PC-9 (cell line): ENCODE measurements at regions not wholly inside any gene's neighbourhood (a gene's known extent, or its start where the extent isn't known, plus 50 kb on each side); places are given as distances from the start of the nearest gene placed in this dataset.

Experiments used
- BruUV-seq: library from RNA; stranded (reverse); fragments of 400-500 nt; replicated peaks from 2 replicates; lab custom pipeline; 2021; lab: Mats Ljungman, UMichigan
- CTCF ChIA-PET: fragments of 300-600 bp; sonication (Branson Sonifier 250); formaldehyde crosslinking; loops from one replicate; lab custom pipeline; 2022; ENCODE audit warnings: antibody characterized with exemption; lab: Charles Lee
- POLR2A ChIA-PET: fragments of 300-600 bp; sonication (Branson Sonifier 250); formaldehyde crosslinking; loops from one replicate; lab custom pipeline; 2022; ENCODE audit warnings: antibody characterized with exemption; ENCODE audit not compliant: unreplicated experiment; lab: Charles Lee
- DNase-seq, 2 experiments: peaks; one replicate each; pipeline versions ENCODE4 v3.0.0 to v3.0.0-alpha.2; 2015 to 2022; ENCODE audit warnings: mixed read lengths in 1 of 2
- H2AFZ ChIP-seq: fragments of 200-600 bp; sonication (generic); 2 replicates; pipeline ENCODE4 v1.8.1; 2017; ENCODE audit warnings: antibody characterized with exemption
- H3F3A ChIP-seq: fragments of 200-600 bp; sonication (generic); 2 replicates; pipeline ENCODE4 v1.8.1; 2017; ENCODE audit warnings: antibody characterized with exemption, mild to moderate bottlenecking, low read depth; ENCODE audit not compliant: insufficient read depth
- H3K27ac ChIP-seq: fragments of 200-600 bp; sonication (generic); 2 replicates; pipeline ENCODE4 v1.6.1; 2016; ENCODE audit warnings: mixed run types
- H3K27me3 ChIP-seq: fragments of 200-600 bp; sonication (generic); 2 replicates; pipeline ENCODE4 v1.6.1; 2016; ENCODE audit warnings: low read depth, mixed run types; ENCODE audit not compliant: insufficient read depth
- H3K36me3 ChIP-seq: fragments of 200-600 bp; sonication (generic); 2 replicates; pipeline ENCODE4 v1.6.1; 2016; ENCODE audit warnings: low read depth, mixed run types
- H3K4me1 ChIP-seq: fragments of 200-600 bp; sonication (generic); replicated peaks from 2 replicates; pipeline ENCODE4 v1.6.1; 2016; ENCODE audit warnings: mixed run types; ENCODE audit not compliant: insufficient read depth
- H3K4me2 ChIP-seq: fragments of 200-600 bp; sonication (generic); 2 replicates; pipeline ENCODE4 v1.6.1; 2017; ENCODE audit warnings: mixed run types
- H3K4me3 ChIP-seq: fragments of 200-600 bp; sonication (generic); 2 replicates; pipeline ENCODE4 v1.6.1; 2016; ENCODE audit warnings: mixed run types
- H3K79me2 ChIP-seq: fragments of 200-600 bp; sonication (generic); 2 replicates; pipeline ENCODE4 v1.6.1; 2017; ENCODE audit warnings: low read depth, mixed run types
- H3K9me2 ChIP-seq: fragments of 200-600 bp; sonication (generic); 2 replicates; pipeline ENCODE4 v1.8.1; 2017; ENCODE audit warnings: mild to moderate bottlenecking; ENCODE audit not compliant: insufficient read depth
- H3K9me3 ChIP-seq: fragments of 200-600 bp; sonication (generic); 2 replicates; pipeline ENCODE4 v1.8.1; 2016; ENCODE audit warnings: low read depth; ENCODE audit not compliant: insufficient read depth
- H4K20me1 ChIP-seq: fragments of 200-600 bp; sonication (generic); 2 replicates; pipeline ENCODE4 v1.8.1; 2017; ENCODE audit not compliant: insufficient read depth
- EZH2 ChIP-seq: fragments of 200-600 bp; sonication (generic); IDR thresholded peaks from 2 replicates; pipeline ENCODE4 v1.8.0; 2017; ENCODE audit warnings: antibody characterized with exemption, low read depth
- intact Hi-C: fragments of 100-400 bp; cut with micrococcal nuclease; formaldehyde crosslinking; loops from one replicate; pipeline ENCODE4 v1.10.0; 2022; ENCODE audit not compliant: unreplicated experiment
- TF ChIP-seq, protein P1 (sequence below): fragments of 200-600 bp; sonication (generic); conservative IDR thresholded peaks from 2 replicates; pipeline ENCODE4 v1.6.1; 2017; ENCODE audit warnings: mixed run types, antibody characterized with exemption, mild to moderate bottlenecking, moderate library complexity

DNA sequence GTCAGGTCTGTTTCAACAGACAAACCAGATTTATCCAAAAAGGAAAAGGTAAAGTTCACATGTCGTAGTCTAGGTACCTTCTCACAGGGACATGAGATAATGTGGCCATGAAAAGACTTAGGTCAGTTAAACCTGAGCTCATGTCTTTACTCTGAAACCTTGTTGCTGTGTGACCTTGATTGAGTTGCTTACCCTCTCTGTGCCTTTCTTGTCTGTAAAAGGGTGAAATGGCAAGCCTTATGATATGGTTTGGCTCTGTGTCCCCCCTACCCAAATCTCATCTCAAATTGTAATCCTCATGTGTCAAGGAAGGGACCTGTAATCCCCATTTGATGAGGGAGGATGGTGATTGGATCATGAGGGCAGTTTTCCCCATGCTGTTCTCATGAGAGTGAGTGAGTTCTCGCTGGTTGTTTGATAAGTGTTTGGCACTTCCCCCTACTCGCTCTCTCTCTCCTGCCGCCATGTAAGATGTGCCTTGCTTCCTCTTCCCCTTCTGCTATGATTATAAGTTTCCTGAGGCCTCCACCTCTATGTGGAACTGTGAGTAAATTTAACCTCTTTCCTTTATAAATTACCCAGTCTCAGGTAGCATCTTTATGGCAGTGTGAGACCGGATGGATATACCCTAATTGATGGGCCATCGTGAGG is 299.8 kb downstream of the ADGRD1 start:
- H3K9me2 ChIP-seq, result no peaks in the 10 kb centered on the region
- H3K36me3 ChIP-seq, result no peaks in the 10 kb centered on the region
- H3K27ac ChIP-seq, result no peak overlapping the region
- H4K20me1 ChIP-seq, result no peaks in the 10 kb centered on the region
- H3K4me3 ChIP-seq, result no peak overlapping the region
- H3F3A ChIP-seq, result no peaks in the 10 kb centered on the region
- no peaks in the 10 kb centered on the region for H3K79me2 ChIP-seq
- POLR2A ChIA-PET, result no interaction called here
- H3K4me2 ChIP-seq, result no peak overlapping the region
- DNase-seq, result no peak
- TF ChIP-seq, protein P1, sequence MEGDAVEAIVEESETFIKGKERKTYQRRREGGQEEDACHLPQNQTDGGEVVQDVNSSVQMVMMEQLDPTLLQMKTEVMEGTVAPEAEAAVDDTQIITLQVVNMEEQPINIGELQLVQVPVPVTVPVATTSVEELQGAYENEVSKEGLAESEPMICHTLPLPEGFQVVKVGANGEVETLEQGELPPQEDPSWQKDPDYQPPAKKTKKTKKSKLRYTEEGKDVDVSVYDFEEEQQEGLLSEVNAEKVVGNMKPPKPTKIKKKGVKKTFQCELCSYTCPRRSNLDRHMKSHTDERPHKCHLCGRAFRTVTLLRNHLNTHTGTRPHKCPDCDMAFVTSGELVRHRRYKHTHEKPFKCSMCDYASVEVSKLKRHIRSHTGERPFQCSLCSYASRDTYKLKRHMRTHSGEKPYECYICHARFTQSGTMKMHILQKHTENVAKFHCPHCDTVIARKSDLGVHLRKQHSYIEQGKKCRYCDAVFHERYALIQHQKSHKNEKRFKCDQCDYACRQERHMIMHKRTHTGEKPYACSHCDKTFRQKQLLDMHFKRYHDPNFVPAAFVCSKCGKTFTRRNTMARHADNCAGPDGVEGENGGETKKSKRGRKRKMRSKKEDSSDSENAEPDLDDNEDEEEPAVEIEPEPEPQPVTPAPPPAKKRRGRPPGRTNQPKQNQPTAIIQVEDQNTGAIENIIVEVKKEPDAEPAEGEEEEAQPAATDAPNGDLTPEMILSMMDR, result no peak
- no peak for TF ChIP-seq EZH2
- CTCF ChIA-PET, result no interaction called here
- H2AFZ ChIP-seq, result no peak overlapping the region
- intact Hi-C loops, result no loop called here
- no peaks in the 10 kb centered on the region for H3K4me1 ChIP-seq
- peaks cover 38% of the 10 kb centered on the region for H3K27me3 ChIP-seq
- BruUV-seq, result no TSS peak
- H3K9me3 ChIP-seq, result no peaks in the 10 kb centered on the region

DNA sequence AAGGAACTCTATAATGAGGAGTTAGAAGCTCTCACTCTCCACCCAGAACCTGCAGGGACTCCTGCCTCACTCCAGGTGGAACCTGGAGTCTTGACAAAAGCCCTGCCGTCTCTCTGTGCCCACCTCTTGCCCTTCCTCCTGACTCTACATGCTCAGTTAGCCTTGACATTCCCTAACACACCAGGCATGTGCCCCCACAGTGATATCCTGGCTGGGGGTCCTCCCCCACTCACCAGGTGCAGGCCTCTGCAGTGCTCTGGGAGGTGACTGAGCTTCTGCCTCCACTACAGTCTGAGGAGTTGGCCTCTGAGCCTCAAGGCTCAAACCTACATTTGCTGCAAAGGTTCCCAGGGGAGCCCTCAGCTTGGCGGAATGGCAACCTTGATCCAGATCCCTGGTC is 300.7 kb downstream of the ADGRD1 start:
- Histone ChIP-seq H3F3A (no peaks in the 10 kb centered on the region), H2AFZ (no peak overlapping the region), H4K20me1 (no peaks in the 10 kb centered on the region), H3K9me2 (no peaks in the 10 kb centered on the region), H3K4me1 (no peaks in the 10 kb centered on the region), H3K27ac (no peak overlapping the region), H3K36me3 (no peaks in the 10 kb centered on the region), H3K4me2 (no peak overlapping the region), H3K79me2 (no peaks in the 10 kb centered on the region), H3K9me3 (no peaks in the 10 kb centered on the region), H3K27me3 (peaks cover 38% of the 10 kb centered on the region), H3K4me3 (no peak overlapping the region)
- no TSS peak for BruUV-seq
- DNase-seq, result no peak
- ChIA-PET CTCF (no interaction called here), POLR2A (no interaction called here)
- intact Hi-C loops, result no loop called here
- no peak for TF ChIP-seq EZH2
- TF ChIP-seq, protein P1, result no peak

DNA sequence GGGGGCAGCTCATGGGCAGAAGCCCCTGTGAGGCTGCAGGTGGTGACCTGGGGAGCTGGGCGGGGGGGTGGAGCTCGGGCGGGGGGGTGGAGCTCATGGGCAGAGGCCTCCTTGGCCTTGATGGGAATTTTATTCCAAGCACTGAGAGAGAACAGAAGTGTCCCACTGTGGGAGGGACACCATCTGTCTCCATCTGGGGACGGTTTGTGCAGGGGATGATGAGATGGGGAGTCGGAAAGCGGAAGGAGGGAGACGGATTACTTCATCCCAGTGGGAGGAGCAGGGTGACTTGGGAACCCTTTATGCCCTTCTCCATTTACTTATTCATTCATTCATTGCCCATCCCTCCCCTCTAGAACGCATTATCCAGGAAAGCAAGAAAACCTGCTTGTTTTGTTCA is 304.7 kb downstream of the ADGRD1 start:
- Histone ChIP-seq H3K36me3 (no peaks in the 10 kb centered on the region), H3K4me1 (no peaks in the 10 kb centered on the region), H3K9me3 (no peaks in the 10 kb centered on the region), H3K79me2 (no peaks in the 10 kb centered on the region), H3K27me3 (peaks cover 41% of the 10 kb centered on the region), H3K9me2 (no peaks in the 10 kb centered on the region), H3F3A (no peaks in the 10 kb centered on the region), H3K4me2 (no peak overlapping the region), H3K4me3 (no peak overlapping the region), H4K20me1 (no peaks in the 10 kb centered on the region), H3K27ac (no peak overlapping the region), H2AFZ (no peak overlapping the region)
- TF ChIP-seq, protein P1, result no peak
- TF ChIP-seq EZH2, result no peak
- POLR2A ChIA-PET, result no interaction called here
- CTCF ChIA-PET, result no interaction called here
- no peak for DNase-seq
- intact Hi-C loops, result no loop called here
- no TSS peak for BruUV-seq
